ENCODE measurements at regions not wholly inside any gene's neighbourhood (a gene's known extent, or its start where the extent isn't known, plus 50 kb on each side); places are given as distances from the start of the nearest gene placed in this dataset.

DNA sequence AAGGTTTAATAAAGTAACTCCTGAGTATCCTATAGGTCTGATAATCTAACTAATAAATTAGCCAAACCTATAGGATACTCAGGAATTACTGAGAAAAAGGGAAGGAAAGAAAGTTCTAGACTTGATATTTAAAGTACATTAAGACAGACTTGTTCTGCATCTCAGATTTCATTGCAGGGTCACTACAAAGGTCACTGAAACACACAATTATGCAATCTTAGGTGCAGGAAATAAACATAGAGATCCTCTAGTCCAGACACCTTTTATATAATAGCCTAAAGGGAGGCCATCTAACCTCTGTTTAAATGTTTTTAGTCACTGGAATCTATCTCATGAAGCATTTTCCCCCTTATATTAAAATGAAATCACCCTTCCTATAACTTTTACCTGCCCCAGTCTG, 1215.7 kb downstream of the MAT2B start:
- DNase-seq: no peak

DNA sequence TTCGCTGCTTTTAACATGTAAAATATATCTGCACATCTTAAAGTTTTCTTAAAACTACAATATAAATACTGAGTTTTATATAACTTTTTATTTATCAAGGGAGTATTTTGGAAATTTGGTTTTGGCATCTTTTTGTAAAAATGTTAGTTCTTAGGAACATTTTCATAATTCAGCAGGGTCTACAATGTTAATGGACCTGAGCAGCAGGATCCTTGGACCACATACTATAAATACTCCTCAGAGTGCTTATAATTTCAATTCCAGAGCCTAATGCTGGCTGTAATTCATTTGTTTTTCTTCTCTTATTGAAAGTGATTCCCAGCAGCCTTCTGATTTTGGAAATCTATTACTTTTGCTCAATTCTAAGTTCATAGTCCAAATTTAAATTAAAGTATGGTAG, 1216.2 kb downstream of the MAT2B start:
- no peak for DNase-seq

- DNase-seq: no peak
Observed at GRCh38 chr5:164722702-164723101, 1217.3 kb downstream of the MAT2B start.

DNA sequence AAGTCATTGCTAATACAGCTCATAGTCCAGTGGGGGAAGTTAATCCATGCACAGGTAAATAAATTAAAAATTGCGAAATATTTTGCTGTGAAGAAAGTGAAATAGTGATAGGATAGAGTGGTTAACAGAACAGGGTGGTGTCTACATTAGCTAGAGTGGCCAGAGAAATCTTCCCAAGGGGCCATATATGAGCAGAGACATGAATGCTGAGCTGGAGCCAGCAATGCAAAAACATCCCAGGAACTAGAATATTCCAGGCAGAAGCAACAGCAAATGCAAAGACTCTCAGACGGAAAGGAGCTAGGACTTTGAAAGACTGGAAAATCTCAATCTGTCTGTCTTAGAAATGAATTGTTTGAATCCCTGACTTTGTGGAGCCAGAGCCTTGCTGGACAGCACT, 1221.6 kb downstream of the MAT2B start:
- no peak for DNase-seq

GRCh38 chr5:164728733-164729132, 1223.3 kb downstream of the MAT2B start:
- DNase-seq: no peak

DNA sequence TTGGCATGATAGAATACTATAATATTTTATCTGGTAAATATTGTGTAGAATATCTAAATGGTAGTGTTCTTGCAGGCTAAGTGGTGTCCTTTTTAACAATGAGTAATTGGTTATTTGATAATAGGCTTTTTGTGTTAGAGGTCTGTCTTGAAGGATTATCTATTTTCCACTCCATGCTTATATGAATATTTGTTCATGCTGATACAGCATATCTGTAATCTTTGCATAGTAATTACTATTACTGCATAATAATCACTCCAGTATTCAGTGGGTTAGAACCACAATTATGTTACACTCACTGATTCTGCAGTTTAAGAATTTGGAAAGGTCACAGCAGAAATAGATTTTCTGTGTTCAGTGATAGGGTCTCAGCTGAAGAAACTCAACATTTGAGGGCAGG, 1229.9 kb downstream of the MAT2B start:
- DNase-seq: no peak

DNA sequence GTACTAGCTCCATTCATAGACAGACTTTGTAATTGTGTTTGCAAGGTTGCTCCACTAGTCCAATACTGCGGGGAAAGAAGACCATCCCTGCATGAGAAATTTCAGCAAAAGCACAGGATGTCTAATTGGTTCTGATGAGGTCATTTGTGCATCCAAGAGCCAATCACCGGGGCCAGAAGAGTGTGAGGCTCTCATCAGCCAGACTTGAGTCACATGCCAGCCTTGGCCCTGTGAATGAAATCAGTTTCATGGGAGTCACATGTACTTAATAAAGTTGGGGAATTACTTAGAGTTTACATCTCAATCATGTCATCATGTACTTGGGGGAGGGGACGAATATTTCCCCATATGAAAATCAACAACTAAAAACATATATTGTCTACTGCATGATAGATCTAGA, 1236.0 kb downstream of the MAT2B start:
- DNase-seq: no peak

DNA sequence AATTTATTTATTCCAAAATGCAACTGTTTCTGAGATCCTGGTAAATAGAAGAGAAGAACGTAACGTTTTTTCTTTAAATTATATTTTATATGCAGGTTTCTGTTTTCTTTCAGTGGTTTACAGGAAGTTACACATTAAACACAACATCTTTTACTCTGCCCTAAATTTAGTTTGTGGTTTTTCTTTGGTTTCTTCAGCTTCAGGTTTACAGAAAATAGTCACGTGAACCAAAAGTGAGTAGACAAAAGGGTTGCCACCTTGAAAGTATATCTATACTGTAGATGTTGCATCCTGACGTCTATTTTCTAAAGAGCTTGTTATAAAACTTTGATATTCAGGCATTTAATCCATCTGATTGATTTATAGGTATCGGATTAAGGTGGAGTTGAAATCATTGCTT, 1236.6 kb downstream of the MAT2B start:
- DNase-seq: no peak

DNA sequence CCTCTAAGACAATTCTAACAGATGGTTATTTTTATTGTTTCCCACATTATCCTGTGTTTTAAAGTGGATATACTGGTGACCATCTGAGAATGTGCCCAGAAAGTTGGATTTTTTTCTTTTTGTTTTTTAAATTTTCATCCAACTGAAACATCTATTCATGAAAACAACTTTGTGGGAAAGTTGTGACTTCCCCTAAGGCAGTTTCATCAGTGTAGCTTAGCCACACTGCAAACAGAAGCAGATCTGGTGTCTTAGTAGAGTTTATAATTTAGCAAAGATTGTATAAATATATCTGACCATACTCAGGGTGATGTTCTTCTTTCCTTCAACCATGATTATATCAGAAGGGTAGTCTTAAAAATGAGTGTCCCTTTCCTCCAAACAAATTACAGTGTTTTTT, 1241.3 kb downstream of the MAT2B start:
- no peak for DNase-seq

- DNase-seq: no peak
Observed at GRCh38 chr5:164747371-164747770, 1242.0 kb downstream of the MAT2B start.

DNA sequence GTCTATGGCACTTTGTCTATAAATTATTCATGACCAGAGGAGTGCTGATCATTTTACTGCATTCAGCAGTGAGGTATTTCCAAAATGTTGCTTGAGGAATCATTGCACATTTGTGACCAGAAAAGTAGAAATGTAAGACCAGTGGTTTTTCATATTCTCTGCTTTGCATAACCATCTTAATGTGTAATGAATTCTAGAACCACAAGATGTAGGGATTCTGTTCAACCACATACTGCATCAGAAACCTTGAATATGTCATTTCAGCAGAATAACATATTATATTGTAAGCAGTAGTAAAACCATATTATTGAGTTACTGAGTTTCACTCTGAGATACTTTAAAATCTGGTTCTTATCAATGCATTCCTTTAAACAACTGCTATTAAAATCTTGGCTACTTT, 1243.4 kb downstream of the MAT2B start:
- no peak for DNase-seq

- no peak for DNase-seq
Observed at GRCh38 chr5:164753434-164753833, 1248.0 kb downstream of the MAT2B start.

DNA sequence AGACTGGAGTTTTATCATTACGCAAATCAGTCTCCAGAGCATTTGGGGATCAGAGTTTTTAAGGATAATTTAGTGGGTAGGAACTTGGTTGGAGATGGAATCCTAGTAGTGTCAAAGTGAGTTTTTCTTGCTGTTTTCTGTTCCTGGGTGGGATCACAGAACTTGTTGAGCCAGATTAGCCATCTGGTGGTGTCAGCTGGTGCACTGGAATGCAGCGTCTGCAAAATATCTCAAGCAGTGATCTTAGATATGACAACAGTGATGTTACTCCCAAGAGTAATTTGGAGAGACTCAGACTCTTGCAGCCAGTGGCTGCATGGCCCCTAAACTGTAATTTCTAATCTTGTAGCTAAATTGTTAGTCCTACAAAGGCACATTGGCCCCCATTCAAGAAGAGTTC, 1257.8 kb downstream of the MAT2B start:
- DNase-seq: peak; percentile 46

GRCh38 chr5:164772122-164772521, 1266.7 kb downstream of the MAT2B start:
- no peak for DNase-seq

- no peak for DNase-seq
Observed at GRCh38 chr5:164784230-164784629, 1278.8 kb downstream of the MAT2B start.

DNA sequence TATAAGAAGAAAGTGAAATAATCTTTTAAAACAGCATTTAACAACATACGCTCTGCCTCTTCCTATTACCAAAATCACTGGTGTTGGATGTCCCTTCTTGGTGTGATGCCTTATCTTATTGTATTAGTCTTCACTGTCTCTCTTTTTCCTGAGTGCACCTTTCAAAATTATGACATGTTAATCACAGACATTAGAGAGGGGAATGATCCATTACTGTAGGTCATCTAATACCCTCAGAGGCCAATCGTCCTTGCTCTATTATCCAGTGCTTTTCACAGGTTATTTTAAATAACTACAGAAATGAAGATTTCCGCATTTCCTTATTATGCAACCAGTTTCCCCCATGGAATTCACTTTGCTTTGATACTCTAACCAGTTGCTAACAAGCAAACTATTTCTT, 1292.7 kb downstream of the MAT2B start:
- DNase-seq: no peak

GRCh38 chr5:164799391-164799790, 1294.0 kb downstream of the MAT2B start:
- DNase-seq: no peak

GRCh38 chr5:164801910-164802309, 1296.5 kb downstream of the MAT2B start:
- no peak for DNase-seq

DNA sequence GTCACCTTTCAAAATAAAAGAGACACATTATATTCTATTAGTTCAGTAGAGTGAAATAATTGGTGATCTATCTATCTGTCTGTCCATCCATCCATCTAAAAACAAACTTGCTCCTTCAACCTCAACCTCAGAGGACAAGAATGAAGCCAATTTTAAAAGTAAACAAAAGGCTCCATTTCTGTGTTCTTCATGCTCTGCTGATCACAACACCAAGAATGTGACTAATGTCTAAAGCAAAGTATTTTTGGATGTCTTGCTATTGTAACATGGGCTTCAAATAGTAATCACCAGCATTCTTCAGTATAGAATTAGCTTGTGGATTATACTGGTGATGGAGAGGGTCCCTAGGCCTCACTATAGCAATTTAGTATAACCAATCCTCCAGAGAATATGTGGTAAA, 1304.4 kb downstream of the MAT2B start:
- DNase-seq: no peak

- DNase-seq: no peak
Observed at GRCh38 chr5:164818445-164818844, 1313.0 kb downstream of the MAT2B start.

DNA sequence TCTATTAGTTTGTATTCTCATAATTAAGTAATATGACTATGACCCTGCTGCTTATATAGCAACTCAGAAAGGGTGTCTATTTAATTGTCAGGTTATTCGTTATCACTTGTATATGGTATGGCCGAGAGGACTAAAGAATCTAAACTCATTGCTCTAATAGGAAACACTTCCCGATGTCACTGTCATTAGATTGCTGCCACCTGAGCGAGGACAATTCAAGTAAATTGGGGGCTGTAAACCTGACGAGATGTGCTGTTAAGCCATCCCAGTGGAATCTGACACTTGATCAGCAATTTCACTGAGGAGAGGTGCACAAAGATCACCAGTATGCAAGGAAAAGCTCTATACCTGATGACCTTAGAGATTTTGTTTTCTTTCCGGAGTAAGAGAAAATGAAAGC, 1319.3 kb downstream of the MAT2B start:
- DNase-seq: no peak

GRCh38 chr5:164832516-164832915, 1327.1 kb downstream of the MAT2B start:
- DNase-seq: no peak

- no peak for DNase-seq
Observed at GRCh38 chr5:164844348-164844747, 1338.9 kb downstream of the MAT2B start.

DNA sequence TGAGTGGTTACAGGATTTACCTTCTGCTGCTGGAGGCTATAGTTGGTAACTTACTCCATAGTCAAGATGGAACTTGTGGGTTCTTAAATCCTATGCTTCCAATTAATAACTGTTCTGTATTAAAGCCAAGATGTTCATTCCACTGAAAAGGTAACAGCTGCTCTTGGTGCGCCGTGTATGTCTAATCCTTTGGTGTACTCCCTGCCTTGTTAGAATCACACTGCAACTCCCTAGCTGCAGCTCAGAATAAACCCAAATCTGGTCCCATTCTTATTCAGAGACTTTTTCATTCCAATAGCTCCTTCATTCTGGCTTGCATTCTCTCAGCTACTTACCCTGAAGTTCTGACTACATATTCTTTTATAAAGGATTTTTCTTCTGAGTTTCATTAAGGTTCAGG, 1355.5 kb downstream of the MAT2B start:
- DNase-seq: no peak

- DNase-seq: no peak
Observed at GRCh38 chr5:164861610-164862009, 1356.2 kb downstream of the MAT2B start.

DNA sequence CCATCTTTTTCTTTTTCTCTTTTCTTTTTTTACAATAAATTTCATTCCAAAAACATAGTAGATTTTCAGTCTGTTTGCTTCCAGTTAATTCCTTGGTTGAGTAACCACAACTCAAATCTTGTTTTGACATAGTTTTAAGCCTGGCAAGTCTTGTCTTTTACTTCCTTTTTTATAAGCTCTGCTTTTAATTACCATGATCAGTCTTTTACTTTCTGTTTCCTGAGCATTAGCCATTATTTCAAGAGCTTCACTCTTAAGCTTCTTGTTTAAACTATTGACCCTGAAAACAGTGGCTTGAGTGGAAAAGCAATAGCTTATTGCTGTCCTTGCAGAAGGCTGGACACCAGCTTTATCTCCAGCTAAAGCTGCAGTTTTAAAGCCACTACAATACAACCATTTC, 1363.3 kb downstream of the MAT2B start:
- peak; percentile 3 for DNase-seq
